Raji (cell line): ENCODE measurements at regions not wholly inside any gene's neighbourhood (a gene's known extent, or its start where the extent isn't known, plus 50 kb on each side); places are given as distances from the start of the nearest gene placed in this dataset.

Experiments used
- POLR2A ChIP-seq: IDR thresholded peaks from 2 replicates; pipeline ENCODE4 v1.6.1; 2011; ENCODE audit warnings: low read depth, low read length, control low read depth; ENCODE audit not compliant: insufficient read depth

DNA sequence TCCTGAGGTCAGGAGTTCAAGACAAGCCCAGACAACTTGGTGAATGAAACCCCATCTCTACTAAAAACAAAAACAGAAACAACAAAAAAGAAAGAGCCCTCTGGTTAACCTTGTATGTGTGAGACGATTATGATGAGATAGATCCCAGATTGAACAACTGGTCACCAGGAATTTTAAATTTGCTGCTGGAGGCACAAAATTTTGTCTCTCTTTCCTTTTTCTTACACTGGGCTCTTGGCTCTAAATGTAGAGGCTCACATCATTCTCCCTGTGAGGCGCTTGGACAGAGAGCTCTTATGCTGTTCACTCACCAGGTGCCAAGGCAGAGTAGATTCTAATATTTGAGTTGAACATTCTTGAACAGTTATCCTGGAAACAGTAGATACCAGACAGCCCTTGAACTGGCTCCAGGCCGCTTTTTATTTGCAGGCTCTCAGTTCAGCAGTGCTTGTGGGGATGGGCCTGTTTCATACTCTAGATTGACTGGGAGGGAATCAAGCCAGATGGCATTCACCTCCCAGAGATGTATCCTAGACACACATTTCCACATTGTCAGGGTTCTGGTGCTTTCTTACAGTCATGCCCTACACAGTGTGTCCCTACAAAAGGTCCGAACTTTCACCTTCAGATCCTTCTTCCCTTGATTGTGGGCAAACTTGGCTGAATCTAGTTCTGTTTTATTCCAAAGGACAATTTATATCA, 1159.6 kb downstream of the RPIA start:
- no peak for TF ChIP-seq POLR2A

DNA sequence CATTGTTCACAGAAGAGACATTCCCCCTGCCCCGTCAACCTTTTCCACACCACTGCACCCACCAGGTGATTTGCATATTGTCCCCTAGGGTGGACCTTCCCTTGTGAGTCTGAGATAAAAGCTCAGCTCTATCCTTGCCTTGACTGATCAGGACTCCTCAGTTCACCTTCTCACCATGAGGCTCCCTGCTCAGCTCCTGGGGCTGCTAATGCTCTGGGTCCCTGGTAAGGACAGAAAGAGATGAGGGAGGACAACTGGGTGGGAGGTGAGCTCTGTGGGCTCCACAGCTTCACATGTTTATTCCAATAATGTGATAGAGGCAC, 1160.1 kb downstream of the RPIA start:
- TF ChIP-seq POLR2A = peak; percentile 31; the same call in 1 of the 2 replicates

DNA sequence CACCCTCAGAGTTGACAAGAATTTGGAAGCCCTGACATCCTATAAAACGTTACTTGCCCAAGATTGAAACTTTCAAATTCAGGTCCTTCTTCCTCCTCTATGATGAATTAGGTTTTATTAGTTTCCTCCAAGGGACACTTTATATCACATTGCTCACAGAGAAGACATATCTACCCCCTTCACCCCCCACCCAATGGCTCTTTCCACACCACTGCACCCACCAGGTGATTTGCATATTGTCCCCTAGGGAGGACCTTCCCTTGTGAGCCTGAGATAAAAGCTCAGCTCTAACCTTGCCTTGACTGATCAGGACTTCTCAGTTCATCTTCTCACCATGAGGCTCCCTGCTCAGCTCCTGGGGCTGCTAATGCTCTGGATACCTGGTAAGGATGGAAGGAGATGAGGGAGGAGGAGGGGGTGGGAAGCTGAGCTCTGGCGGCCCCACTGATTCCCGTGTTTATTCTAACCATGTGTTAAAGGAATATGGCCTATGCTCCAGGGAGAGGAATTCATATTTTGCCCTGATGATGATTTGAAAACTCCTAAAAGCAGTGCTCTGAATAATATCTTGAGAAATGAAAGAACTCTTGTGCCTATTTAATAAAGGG, 1255.8 kb downstream of the RPIA start:
- TF ChIP-seq POLR2A = peak; percentile 50

DNA sequence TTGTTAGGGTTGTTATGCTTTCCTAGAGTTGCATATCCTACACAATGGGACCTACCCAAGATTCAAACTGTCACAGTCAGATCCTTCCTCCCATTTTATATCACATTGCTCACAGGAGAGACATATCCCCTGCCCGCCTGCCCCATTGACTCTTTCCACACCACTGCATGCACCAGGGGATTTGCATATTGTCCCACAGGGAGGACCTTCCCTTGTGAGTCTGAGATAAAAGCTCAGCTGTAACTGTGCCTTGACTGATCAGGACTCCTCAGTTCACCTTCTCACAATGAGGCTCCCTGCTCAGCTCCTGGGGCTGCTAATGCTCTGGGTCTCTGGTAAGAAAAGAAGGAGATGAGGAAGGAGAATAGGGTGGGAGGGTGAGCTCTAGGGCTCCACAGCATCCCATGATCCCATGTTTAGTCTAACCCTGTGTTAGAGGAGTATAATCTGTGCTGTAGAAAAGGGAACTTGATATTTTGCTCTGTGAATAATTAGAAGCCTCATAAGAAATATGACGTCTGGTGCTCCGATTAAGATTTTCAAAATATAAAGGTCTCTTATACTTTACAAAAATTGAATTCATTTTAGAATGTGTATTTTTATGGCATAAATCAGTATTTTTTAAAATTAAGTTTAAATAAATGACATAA, 1268.4 kb downstream of the RPIA start:
- TF ChIP-seq POLR2A = 0 out of 2 replicates have a peak, but pooled peaks have one; percentile 23

DNA sequence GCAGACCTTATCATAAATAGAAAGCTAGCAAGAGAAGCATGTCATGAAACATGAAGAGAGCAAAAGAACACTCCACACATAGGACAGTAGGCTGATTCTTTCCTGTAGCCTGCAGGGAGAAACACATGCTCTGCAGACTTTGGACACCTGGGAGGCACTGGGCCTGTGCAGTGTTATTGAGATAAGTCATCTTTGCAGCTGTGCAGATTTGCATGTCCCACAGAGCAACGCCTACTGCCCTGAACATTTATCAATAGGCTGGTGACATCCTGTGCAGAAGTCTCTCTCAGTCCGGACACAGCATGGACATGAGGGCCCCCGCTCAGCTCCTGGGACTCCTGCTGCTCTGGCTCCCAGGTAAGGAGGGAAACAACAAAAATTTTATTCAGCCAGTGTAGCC, 1277.1 kb downstream of the RPIA start:
- TF ChIP-seq POLR2A = 0 out of 2 replicates have a peak, but pooled peaks have one; percentile 42

DNA sequence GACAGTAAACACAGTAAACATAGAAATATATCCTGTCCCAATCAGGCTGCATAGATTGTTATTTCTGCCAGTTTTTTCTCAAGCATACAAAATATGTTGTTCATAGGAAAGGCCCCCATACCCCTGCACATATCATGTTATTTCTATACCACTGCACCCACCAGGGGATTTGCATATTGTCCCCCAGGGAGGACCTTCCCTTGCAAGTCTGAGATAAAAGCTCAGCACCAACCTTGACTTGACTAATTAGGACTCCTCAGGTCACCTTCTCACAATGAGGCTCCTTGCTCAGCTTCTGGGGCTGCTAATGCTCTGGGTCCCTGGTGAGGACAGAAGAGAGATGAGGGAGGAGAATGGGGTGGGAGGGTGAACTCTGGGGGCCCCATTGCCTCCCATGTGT, 1313.1 kb downstream of the RPIA start:
- peak; percentile 37; the same call in 1 of the 2 replicates for TF ChIP-seq POLR2A

DNA sequence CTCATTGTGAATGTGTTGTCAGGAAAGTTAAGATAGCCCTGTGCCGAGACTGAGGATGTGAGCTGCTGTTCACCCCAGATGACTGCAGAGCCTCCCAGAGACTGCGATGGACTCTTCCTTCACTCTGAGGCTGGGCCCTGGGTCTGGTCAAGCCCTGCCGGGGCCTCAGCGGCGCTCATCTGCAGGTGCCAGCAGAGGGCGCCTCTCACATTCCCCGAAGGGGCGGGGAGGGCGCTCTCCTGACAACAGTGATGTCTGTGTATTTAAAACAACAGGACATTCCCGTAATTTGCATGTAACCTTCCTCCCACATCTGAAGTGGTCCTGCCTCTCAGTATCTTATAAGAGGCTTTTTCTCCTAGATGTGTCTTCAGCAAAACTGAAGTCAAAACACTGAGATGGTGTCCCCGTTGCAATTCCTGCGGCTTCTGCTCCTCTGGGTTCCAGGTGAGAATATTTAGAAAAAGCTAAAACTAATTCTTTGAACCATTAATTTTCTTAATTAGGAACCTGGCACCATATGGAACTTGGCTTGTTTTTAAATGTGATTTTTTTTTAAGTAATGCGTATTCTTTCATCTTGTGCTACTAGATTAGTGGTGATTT, 1377.9 kb downstream of the RPIA start:
- TF ChIP-seq POLR2A = no peak

DNA sequence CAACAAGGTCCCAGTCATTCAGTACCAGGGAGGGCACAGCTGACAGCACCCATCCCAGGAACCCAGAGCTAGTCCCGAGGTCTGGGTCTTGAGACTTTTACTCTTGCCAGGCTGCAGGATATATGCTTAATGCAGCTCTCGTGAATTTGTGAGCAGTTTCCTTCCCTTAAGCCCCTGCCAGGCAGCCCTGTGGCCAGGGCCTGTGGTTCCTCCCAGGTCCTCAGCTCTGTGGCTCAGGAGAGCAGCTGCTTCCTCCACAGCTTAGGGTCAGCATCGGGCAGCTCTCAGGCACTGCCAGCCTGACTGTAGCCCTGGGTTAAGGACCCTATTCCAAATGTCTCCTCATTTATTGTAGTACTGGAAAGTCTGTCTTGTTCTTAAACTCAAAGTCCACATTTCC, 1384.8 kb downstream of the RPIA start:
- TF ChIP-seq POLR2A = no peak

DNA sequence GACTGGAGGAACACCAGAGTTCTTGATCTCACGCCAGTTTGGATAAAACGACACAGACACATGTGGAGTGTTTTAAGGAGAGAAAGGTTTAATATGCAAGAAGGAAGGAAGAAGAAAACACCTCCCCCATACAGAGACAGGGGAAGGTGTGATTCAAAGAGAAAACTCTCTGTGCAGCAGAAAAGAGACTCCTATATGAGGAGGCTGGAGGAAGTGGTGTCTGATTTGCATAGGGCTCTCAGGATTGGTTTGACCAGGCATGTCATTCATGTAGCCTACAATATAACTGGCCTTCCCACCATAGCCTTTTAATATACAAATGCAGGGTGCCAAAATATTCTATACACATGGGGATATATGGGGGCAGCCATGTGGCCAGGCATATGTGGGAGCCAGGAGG, 1386.5 kb downstream of the RPIA start:
- no peak for TF ChIP-seq POLR2A

DNA sequence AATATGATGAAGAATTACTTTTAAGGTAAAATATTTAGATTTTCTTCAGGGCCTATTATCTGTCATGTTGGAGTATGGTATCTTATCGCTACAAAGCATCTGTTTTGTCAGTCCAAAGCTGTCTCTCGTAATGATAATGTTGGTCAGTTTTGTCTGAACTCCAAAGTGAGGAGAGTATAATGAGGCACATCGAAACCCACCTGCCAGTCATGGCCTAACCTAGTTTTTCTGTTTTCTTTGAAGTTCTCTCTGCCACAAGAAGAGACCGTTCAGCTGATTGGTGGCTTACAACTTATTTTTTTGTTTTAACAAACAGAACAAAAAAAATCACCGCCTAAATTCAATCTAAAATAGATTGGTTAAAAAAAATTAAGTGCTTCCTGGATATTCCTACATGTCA, 1387.9 kb downstream of the RPIA start:
- no peak for TF ChIP-seq POLR2A

DNA sequence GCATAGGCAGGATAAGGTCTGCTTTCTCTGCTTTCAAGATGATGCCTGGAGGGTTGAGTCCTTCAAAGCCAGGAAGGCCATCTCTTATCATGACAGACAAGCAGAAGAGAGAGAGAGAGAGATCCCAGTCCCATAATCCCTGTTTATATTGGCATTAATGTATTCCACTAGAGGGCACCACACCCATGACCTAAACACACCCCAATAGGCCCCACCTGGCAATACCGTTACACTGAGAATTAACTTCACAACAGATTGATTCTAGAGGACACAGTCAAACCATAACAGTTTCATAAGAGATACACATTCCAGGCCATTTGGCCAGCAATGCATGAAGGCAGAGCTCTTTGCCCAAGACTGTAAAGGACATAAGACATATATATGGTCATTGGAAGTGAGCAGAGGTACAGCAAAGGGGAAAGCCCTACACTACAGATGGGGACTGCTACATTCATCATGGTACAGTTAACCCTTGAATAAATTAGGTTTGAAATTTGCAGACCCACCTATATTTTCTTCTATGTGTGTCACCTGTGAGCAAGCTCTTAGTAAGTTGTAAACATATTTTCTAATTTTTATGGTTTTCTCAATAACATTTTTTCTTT, 1516.1 kb downstream of the RPIA start:
- no peak for TF ChIP-seq POLR2A

DNA sequence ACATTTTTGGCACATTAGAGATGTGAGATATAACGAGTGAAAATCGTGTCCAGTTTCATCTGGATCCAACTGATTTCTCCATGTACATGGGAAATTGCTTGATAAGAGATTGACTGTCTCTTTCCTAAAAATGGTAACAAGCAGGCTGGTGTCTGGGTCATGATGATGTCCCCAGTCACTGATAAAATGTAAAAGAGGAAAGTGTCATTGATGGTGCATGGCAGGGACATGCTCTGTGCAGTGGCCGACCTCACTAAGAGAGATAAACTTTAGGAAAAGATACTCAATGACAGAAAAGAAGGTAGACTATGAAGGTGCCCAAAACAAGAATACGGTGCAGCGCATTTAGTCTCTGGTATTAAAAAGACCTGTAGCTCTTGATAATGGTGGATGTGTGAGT, 1517.5 kb downstream of the RPIA start:
- no peak for TF ChIP-seq POLR2A

DNA sequence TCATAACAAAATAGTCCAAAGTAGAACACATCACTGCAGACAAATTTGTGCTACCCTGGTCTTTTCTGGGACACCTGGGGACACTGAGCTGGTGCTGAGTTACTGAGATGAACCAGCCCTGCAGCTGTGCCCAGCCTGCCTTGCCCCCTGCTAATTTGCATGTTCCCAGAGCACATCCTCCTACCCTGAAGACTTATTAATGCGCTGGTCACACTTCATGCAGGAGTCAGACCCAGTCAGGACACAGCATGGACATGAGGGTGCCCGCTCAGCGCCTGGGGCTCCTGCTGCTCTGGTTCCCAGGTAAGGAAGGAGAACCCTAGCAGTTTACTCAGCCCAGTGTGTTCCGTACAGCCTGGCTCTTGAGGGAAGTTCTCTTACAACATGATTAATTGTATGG, 1518.3 kb downstream of the RPIA start:
- TF ChIP-seq POLR2A = peak; percentile 56; the same call in 1 of the 2 replicates

DNA sequence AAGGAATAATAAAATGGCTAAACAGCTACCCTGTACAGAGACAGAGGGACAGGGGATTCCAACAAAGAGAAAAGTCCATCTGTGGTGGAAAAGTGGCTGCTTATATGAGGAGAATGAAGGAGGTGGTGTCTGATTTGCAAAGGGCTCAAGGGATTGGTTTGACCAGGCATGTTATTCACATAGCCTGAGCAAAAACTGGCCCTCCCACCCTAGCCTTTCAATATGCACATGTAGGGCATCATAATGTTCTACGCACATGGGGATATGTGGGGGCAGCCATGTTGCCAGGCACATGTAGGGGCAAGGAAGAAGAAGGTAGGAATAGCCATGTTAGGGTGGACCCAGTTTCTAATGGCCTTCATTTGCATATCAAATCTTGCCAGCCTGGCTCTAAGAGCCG, 1527.1 kb downstream of the RPIA start:
- TF ChIP-seq POLR2A = 0 out of 2 replicates have a peak, but pooled peaks have one; percentile 21

DNA sequence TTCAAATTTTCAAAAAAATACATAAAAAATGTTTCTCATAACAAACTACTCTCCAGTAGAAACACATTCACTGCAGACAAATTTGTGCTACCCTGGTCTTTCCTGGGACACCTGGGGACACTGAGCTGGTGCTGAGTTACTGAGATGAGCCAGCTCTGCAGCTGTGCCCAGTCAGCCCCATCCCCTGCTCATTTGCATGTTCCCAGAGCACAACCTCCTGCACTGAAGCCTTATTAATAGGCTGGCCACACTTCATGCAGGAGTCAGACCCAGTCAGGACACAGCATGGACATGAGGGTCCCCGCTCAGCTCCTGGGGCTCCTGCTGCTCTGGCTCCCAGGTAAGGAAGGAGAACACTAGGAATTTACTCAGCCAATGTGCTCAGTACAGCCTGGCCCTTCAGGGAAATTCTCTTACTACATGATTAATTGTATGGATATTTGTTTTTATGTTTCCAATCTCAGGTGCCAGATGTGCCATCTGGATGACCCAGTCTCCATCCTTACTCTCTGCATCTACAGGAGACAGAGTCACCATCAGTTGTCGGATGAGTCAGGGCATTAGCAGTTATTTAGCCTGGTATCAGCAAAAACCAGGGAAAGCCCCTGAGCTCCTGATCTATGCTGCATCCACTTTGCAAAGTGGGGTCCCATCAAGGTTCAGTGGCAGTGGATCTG, 1529.3 kb downstream of the RPIA start:
- peak; percentile 66; the same call in 1 of the 2 replicates for TF ChIP-seq POLR2A
